Thyroid gland (tissue), 4 donors: ENCODE measurements at regions not wholly inside any gene's neighbourhood (a gene's known extent, or its start where the extent isn't known, plus 50 kb on each side); places are given as distances from the start of the nearest gene placed in this dataset.

ENCODE experiments used
- CTCF ChIP-seq, 6 experiments: fragments of 200-600 bp in 3 of 6; fragments of 450-650 bp in 3 of 6; sonication (generic) in 3 of 6; IDR thresholded peaks; one replicate each; pipeline ENCODE4 v1.5.1; 2016 to 2019; ENCODE audit warnings: antibody characterized with exemption in 6 of 6, mild to moderate bottlenecking in 2 of 6, inconsistent platforms in 1 of 6, moderate library complexity in 1 of 6
- POLR2A ChIP-seq, 2 donors: fragments of 450-650 bp; IDR thresholded peaks; one replicate each; pipeline ENCODE4 v1.6.1; 2017; ENCODE audit warnings: antibody characterized with exemption in 2 of 2, mild to moderate bottlenecking in 2 of 2, moderate library complexity in 1 of 2

- no peak for TF ChIP-seq POLR2A (IDR thresholded peaks at IDR 0.05)
- TF ChIP-seq CTCF (IDR thresholded peaks at IDR 0.05): no peak
Observed at GRCh38 chr4:14049946-14050345, 422.4 kb upstream of the BOD1L1 start.
